ENCODE measurements at regions not wholly inside any gene's neighbourhood (a gene's known extent, or its start where the extent isn't known, plus 50 kb on each side); places are given as distances from the start of the nearest gene placed in this dataset.
A peak's percentile ranks its signal among the peaks of the same experiment; 100 is the strongest.

DNA sequence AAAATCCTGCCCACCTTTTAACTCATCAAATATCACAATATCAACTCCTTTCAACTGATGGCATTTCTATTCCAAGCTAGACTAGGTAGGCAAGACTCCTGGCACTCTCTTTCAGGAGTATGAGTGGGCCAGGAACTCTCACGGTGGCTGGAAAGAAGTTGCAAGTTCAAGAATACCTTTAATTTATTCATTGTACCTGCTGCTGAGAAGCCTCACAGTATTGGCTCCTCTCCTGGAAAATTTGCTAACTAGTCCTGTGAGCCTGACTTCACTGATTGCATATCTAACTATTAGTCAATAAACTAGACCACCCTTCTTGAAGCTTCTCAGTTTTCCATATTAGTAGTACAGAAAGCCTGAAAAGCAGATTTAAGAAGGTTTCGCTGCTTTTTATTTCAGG, 120.2 kb downstream of the DUSP10 start:
- Mint-ChIP-seq H3K4me3 (no peak overlapping the region), H3K27me3 (ENCODE audit: low read depth in 3 of 3) (peaks cover 0 to 2% (median 2%) of the 10 kb centered on the region in 3 donors), H3K27ac (no peak overlapping the region), H3K36me3 (no peaks in the 10 kb centered on the region), H3K4me1 (no peaks in the 10 kb centered on the region), H3K9me3 (peaks cover 0 to 5% (median 0%) of the 10 kb centered on the region in 6 donors)
- DNase-seq = no peak

DNA sequence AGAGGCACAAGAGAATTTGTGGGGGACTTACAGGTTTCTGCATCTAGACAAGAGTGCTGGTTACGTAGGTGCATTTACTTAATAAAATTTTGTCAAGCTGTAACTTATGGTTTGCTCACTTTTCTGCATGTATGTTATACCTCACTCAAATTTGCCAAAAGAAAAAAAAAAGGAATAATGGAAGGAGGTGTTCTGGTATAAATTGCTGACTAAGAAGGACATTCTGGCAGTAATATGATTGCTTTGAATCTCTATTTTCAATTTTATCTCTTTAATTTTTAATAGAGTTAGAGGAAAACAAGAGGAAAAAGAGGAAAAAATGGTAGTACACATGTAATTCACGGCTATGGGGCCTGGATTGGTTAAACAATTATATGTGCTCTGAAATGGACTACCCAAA, 119.5 kb downstream of the DUSP10 start:
- H3K27me3 Mint-ChIP-seq (ENCODE audit: low read depth in 3 of 3) = peaks cover 0 to 2% (median 2%) of the 10 kb centered on the region in 3 donors
- no peak overlapping the region for H3K4me3 Mint-ChIP-seq
- DNase-seq = no peak
- H3K4me1 Mint-ChIP-seq = no peaks in the 10 kb centered on the region
- peaks cover 0 to 5% (median 0%) of the 10 kb centered on the region in 6 donors for H3K9me3 Mint-ChIP-seq
- H3K36me3 Mint-ChIP-seq = no peaks in the 10 kb centered on the region
- H3K27ac Mint-ChIP-seq = no peak overlapping the region

DNA sequence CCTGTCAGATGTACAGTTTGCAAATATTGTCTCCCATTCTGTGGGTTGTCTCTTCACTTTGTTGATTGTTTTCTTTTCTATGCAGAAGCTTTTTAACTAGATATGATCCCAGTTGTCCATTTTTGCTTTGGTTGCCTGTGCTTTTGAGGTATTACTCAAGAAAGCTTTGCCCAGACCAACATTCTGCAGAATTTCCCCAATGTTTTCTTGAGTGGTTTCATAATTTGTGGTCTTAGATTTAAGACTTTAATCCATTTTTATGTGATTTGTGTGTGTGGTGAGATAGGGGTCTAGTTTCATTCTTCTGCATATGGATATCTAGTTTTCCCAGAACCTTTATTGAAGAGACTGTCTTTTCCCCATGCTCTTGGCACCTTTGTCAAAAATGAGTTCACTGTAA, 116.9 kb downstream of the DUSP10 start:
- no peak overlapping the region for H3K27ac Mint-ChIP-seq
- peaks cover 0 to 4% (median 0%) of the 10 kb centered on the region in 3 donors for H3K36me3 Mint-ChIP-seq
- peaks cover 0 to 2% (median 0%) of the 10 kb centered on the region in 6 donors for H3K9me3 Mint-ChIP-seq
- no peaks in the 10 kb centered on the region for H3K4me1 Mint-ChIP-seq
- peaks cover 0 to 2% (median 2%) of the 10 kb centered on the region in 3 donors for H3K27me3 Mint-ChIP-seq (ENCODE audit: low read depth in 3 of 3)
- H3K4me3 Mint-ChIP-seq = no peak overlapping the region
- DNase-seq = no peak

DNA sequence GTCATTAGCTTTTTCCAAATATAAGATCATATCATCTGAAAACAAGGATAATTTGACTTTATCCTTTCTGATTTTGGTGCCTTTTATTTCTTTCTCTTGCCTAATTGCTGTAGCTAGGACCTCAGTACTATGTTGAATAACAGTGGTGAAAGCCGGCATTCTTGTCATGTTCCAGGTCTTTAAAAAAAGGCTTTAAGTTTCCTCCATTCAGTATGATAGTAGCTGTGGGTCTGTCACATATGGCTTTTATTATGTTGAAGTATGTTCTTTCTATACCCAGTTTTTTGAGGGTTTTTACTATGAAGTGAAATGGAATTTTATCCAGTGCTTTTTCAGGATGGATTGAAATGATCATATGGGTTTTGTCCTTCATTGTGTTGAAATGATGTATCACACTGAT, 115.8 kb downstream of the DUSP10 start:
- Mint-ChIP-seq H3K27me3 (ENCODE audit: low read depth in 3 of 3) (peaks cover 0 to 2% (median 2%) of the 10 kb centered on the region in 3 donors), H3K36me3 (peaks cover 0 to 4% (median 0%) of the 10 kb centered on the region in 3 donors), H3K4me1 (no peaks in the 10 kb centered on the region), H3K4me3 (no peak overlapping the region), H3K9me3 (peaks cover 0 to 1% (median 0%) of the 10 kb centered on the region in 6 donors), H3K27ac (no peak overlapping the region)
- DNase-seq = no peak

DNA sequence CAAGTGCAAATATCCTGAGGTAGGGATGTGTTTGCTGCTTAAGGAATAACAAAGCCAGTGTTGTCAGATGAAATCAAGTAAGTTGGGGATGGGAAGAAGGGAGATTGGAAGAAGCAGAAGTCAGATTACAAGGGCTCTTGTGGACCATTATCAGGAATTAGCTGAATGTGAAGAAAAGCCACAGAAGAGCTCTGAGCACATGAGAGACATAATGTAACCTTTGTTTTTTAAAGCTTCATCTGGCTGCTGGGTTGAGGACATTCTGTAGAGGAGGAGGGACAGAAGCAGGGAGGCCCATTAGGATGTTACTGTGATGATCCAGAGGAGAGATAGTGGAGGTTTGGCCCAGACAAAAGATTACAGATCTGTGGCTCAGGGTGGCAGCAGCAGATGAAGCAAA, 111.7 kb downstream of the DUSP10 start:
- peaks cover 0 to 2% (median 0%) of the 10 kb centered on the region in 3 donors for H3K27me3 Mint-ChIP-seq (ENCODE audit: low read depth in 3 of 3)
- peaks cover 0 to 4% (median 0%) of the 10 kb centered on the region in 3 donors for H3K36me3 Mint-ChIP-seq
- no peak overlapping the region for H3K27ac Mint-ChIP-seq
- H3K4me3 Mint-ChIP-seq = no peak overlapping the region
- H3K9me3 Mint-ChIP-seq = no peaks in the 10 kb centered on the region
- peaks cover 10 to 18% of the 10 kb centered on the region in 2 donors for H3K4me1 Mint-ChIP-seq
- no peak for DNase-seq

DNA sequence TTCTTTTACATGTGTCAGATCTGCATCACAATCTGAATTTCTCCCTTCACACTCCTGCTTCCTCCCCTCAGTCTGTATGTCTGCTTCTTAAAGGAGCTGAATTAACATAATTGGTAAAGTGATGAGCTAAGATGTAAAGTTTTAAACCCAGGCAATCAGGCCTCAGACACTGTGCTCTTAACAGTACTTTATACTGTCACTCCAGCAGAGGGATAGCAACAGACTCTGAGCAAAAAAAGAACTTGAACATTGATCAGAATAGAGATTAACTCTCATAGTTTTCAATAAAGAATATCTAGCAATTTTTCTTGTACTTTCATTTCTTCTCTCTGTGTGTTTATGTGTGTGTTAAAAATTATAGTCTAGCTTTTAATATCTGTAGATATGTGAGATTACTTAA, 110.3 kb downstream of the DUSP10 start:
- no peak overlapping the region for H3K4me3 Mint-ChIP-seq
- DNase-seq = peak in 1 of 3 donors; percentile 1
- H3K27me3 Mint-ChIP-seq (ENCODE audit: low read depth in 3 of 3) = peaks cover 0 to 2% (median 0%) of the 10 kb centered on the region in 3 donors
- H3K4me1 Mint-ChIP-seq = peaks cover 10 to 18% of the 10 kb centered on the region in 2 donors
- H3K9me3 Mint-ChIP-seq = no peaks in the 10 kb centered on the region
- H3K36me3 Mint-ChIP-seq = peaks cover 0 to 8% (median 0%) of the 10 kb centered on the region in 3 donors
- H3K27ac Mint-ChIP-seq = peak overlapping the region in 1 of 6 donors; percentile 17

DNA sequence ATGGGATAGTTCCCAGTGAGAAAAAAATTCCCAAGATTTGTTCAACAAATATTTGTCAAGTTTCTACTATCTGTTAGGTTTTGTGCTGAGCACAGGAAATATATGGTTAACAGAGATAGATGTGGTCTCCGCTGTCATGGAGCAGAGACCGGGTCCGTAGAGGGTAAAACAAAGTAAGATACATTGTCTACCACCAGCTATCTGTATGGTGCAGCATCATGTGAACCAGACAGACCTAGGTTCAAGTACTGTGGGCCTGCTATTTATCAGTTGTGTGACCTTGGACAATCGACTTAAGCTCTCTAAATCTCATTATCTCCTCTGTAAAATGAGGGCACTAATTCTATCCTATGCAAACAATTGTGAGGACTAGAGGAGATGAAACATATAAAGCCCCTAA, 109.8 kb downstream of the DUSP10 start:
- Mint-ChIP-seq H3K9me3 (no peaks in the 10 kb centered on the region), H3K27me3 (ENCODE audit: low read depth in 3 of 3) (peaks cover 0 to 2% (median 0%) of the 10 kb centered on the region in 3 donors), H3K27ac (peak overlapping the region in 1 of 6 donors; percentile 15), H3K36me3 (peaks cover 0 to 11% (median 0%) of the 10 kb centered on the region in 3 donors), H3K4me1 (peaks cover 10 to 18% of the 10 kb centered on the region in 2 donors), H3K4me3 (peak overlapping the region in 2 of 5 donors; percentile 5 to 12)
- DNase-seq = no peak

DNA sequence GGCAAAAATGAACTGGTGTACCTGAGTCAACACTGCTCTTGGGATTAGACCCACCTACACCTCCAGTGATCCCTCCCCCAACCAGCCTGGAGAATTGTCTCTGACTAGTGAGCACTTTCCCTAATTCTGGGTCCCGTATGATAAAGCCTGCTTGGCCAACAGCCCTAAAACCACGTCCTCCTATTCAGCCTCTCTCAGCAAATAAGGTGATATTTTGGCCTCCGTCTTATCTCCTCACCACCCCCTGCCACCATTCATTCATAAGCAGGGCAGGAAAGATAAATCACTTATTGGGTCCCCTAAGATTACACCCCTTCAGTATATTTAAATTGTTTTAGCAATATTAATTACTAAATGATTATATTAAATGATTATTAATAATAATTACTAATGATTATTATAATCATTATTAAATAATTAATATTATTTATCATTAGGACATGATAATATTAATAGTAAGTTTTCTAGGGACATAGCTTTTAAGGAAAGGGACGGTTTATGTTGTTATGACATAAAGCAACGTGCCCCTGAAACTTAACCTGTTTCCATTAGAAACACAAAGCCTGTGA, 108.0 kb downstream of the DUSP10 start:
- H3K36me3 Mint-ChIP-seq = peaks cover 0 to 7% (median 0%) of the 10 kb centered on the region in 3 donors
- H3K27ac Mint-ChIP-seq = no peak overlapping the region
- H3K4me3 Mint-ChIP-seq = no peak overlapping the region
- peaks cover 0 to 2% (median 0%) of the 10 kb centered on the region in 3 donors for H3K27me3 Mint-ChIP-seq (ENCODE audit: low read depth in 3 of 3)
- no peaks in the 10 kb centered on the region for H3K9me3 Mint-ChIP-seq
- peaks cover 10 to 18% of the 10 kb centered on the region in 2 donors for H3K4me1 Mint-ChIP-seq
- DNase-seq = no peak

DNA sequence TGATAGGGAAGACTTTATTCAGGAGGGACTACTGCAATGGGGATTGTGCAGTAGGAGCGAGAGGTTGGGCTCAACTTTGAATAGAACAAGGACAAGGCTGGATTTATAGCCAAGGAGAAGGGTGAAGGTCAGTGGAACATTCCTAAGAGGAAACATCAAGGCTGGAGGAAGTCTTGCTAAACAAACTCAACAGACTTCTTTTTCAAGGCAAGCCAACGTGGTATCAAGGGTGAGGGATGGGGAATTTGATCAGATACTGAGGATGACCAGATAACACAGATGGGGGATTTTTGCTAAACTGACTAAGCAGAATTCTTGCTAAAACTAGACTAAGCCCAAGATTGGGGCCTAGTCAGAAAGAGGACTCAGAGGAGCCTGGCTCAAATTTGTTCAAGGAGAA, 107.3 kb downstream of the DUSP10 start:
- peaks cover 0 to 10% (median 0%) of the 10 kb centered on the region in 3 donors for H3K36me3 Mint-ChIP-seq
- no peak overlapping the region for H3K4me3 Mint-ChIP-seq
- H3K27ac Mint-ChIP-seq = no peak overlapping the region
- no peaks in the 10 kb centered on the region for H3K9me3 Mint-ChIP-seq
- peaks cover 10 to 18% of the 10 kb centered on the region in 2 donors for H3K4me1 Mint-ChIP-seq
- DNase-seq = no peak
- H3K27me3 Mint-ChIP-seq (ENCODE audit: low read depth in 3 of 3) = peaks cover 0 to 2% (median 2%) of the 10 kb centered on the region in 3 donors

DNA sequence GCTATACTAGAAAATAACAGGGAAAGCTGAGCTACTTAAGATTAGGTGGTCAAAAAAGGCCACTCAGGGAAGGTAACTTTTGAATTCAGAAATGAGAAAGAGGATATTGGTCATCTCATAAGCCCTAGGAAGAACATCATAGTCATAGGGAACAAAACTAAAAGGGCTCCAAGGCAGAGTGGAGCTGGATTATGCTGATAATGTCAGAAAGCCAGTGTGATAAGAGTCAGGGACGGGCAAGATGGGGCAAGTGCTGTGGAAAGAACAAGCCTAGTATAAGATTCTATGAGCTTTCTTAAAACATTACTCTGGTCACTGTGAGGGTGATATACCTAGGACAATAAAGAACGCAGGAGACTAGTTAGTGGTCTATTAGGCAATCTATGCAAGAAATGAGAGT, 106.6 kb downstream of the DUSP10 start:
- Mint-ChIP-seq H3K4me3 (no peak overlapping the region), H3K36me3 (peaks cover 0 to 10% (median 0%) of the 10 kb centered on the region in 3 donors), H3K4me1 (peaks cover 10 to 18% of the 10 kb centered on the region in 2 donors), H3K27ac (no peak overlapping the region), H3K27me3 (ENCODE audit: low read depth in 3 of 3) (peaks cover 0 to 5% (median 2%) of the 10 kb centered on the region in 3 donors), H3K9me3 (no peaks in the 10 kb centered on the region)
- no peak for DNase-seq

DNA sequence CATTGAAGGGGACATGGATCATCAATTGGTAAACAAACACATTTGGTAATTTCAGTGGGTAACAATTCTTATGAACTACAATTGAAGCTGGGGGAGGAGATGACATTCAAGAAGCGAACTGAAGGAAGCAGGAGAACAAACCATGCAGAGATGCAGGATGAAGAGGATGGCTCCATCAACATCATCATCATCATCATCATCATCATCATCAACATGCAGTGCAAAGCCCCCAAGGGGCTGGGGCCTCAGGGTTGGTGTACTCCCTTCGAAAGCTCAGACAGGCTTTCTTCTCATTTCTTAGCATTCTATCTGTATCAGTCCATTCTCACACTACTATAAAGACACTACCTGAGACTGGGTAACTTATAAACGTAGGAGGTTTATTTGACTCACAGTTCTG, 105.8 kb downstream of the DUSP10 start:
- H3K27me3 Mint-ChIP-seq (ENCODE audit: low read depth in 3 of 3) = peaks cover 0 to 5% (median 2%) of the 10 kb centered on the region in 3 donors
- H3K4me3 Mint-ChIP-seq = no peak overlapping the region
- peaks cover 0 to 10% (median 0%) of the 10 kb centered on the region in 3 donors for H3K36me3 Mint-ChIP-seq
- H3K9me3 Mint-ChIP-seq = no peaks in the 10 kb centered on the region
- peaks cover 10 to 18% of the 10 kb centered on the region in 2 donors for H3K4me1 Mint-ChIP-seq
- no peak for DNase-seq
- no peak overlapping the region for H3K27ac Mint-ChIP-seq

DNA sequence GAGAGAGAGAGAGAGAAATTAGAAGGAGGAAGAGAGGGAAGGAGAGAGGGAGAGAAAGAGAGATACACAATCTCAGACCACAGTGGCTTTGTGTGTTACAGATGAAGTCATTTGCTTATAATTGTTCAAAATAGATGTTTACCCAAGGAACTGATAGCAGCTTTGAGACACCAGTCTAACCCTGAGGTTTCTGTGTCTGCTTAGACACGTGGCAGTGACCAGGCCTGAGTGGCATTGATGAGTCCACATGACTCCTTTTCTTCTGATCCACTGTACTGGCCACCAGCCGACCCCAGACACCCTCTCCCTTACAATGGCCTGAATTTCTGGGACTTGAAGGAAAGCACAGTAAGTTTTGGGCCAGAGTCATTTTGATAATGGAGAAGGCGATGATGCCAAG, 104.9 kb downstream of the DUSP10 start:
- Mint-ChIP-seq H3K27me3 (ENCODE audit: low read depth in 3 of 3) (peaks cover 0 to 7% (median 2%) of the 10 kb centered on the region in 3 donors), H3K4me1 (peaks cover 4 to 10% of the 10 kb centered on the region in 2 donors), H3K4me3 (no peak overlapping the region), H3K36me3 (peaks cover 0 to 10% (median 0%) of the 10 kb centered on the region in 3 donors), H3K27ac (no peak overlapping the region), H3K9me3 (no peaks in the 10 kb centered on the region)
- DNase-seq = no peak

DNA sequence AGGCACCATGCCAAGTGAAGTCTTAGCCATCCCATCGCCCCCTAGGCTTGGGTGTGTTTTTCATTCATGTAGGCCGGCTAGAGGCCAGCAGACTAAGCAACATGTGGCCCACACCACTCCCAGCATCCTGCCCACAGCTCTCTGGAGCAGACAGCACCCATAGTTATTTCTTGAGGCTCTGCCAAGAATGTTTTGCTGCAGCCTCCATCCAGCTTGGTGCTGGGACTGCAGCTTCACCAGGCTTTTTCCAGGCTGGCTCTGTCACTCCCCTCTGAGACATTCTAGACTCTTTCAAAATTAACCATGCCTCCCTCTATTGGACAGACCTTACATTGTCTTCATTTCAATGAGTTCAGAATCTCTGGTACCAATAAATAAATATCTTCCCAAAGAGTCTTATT, 104.2 kb downstream of the DUSP10 start:
- Mint-ChIP-seq H3K36me3 (peaks cover 0 to 15% (median 0%) of the 10 kb centered on the region in 3 donors), H3K9me3 (no peaks in the 10 kb centered on the region), H3K27ac (no peak overlapping the region), H3K4me1 (peaks cover 0 to 3% of the 10 kb centered on the region in 2 donors), H3K27me3 (ENCODE audit: low read depth in 3 of 3) (peaks cover 0 to 7% (median 2%) of the 10 kb centered on the region in 3 donors), H3K4me3 (no peak overlapping the region)
- no peak for DNase-seq

DNA sequence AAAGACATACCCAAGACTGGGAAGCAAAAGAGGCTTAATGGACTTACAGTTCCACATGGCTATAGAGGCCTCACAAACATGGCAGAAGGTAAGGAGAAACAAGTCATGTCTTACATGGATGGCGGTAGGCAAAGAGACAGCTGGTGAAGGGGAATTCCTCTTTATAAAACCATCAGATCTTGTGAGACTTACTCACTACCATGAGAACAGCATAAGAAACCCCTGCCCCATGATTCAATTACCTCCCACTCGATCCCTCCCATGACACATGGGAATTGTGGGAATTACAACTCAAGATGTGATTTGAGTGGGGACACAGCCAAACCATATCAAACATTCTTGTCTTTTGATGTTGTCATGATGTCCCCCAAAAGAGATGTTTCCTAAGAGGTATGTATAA, 103.3 kb downstream of the DUSP10 start:
- no peak for DNase-seq
- H3K27ac Mint-ChIP-seq = no peak overlapping the region
- no peaks in the 10 kb centered on the region for H3K4me1 Mint-ChIP-seq
- peaks cover 1 to 5% (median 2%) of the 10 kb centered on the region in 3 donors for H3K27me3 Mint-ChIP-seq (ENCODE audit: low read depth in 3 of 3)
- no peaks in the 10 kb centered on the region for H3K9me3 Mint-ChIP-seq
- peaks cover 0 to 15% (median 0%) of the 10 kb centered on the region in 3 donors for H3K36me3 Mint-ChIP-seq
- no peak overlapping the region for H3K4me3 Mint-ChIP-seq

DNA sequence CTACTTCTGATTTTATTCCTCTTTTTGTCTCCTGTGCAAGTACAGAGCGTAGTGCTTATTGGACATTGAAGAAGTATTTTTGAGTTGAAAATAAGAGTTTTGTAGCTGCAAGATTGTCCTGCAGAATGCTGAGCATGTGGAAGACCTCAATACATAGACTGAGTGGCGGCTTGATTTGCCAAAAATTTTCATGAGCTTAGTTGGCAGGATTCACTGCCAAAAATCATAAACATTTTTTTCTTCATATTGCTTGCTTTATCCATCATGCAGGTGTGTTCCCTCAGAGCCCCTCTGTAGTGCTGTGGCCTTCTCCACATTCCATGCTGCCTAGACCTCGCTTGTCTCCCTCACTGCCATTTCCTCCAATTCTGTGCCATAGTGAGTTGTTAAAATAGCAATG, 100.1 kb downstream of the DUSP10 start:
- Mint-ChIP-seq H3K9me3 (no peaks in the 10 kb centered on the region), H3K4me1 (no peaks in the 10 kb centered on the region)

More for the DNA sequence above, 100.1 kb downstream of the DUSP10 start:
- peaks cover 0 to 9% (median 0%) of the 10 kb centered on the region in 3 donors for H3K36me3 Mint-ChIP-seq
- peaks cover 1 to 6% (median 2%) of the 10 kb centered on the region in 3 donors for H3K27me3 Mint-ChIP-seq (ENCODE audit: low read depth in 3 of 3)
- H3K4me3 Mint-ChIP-seq = no peak overlapping the region
- no peak for DNase-seq
- H3K27ac Mint-ChIP-seq = no peak overlapping the region

All from immature natural killer cell (primary cell).